IPS-20b (cell line): ENCODE measurements at regions not wholly inside any gene's neighbourhood (a gene's known extent, or its start where the extent isn't known, plus 50 kb on each side); places are given as distances from the start of the nearest gene placed in this dataset.

Experiments used
- H3K27ac ChIP-seq: one replicate; pipeline ENCODE4 v1.5.1; 2013; ENCODE audit warnings: low read length
- H3K27me3 ChIP-seq: 2 replicates; pipeline ENCODE4 v1.6.1; 2013; ENCODE audit warnings: mild to moderate bottlenecking, low read length, inconsistent platforms; ENCODE audit not compliant: insufficient read depth
- H3K36me3 ChIP-seq: 2 replicates; pipeline ENCODE4 v1.6.1; 2013; ENCODE audit warnings: low read depth, mild to moderate bottlenecking, inconsistent platforms, low read length, moderate library complexity; ENCODE audit not compliant: insufficient read depth
- H3K4me1 ChIP-seq: 2 replicates; pipeline ENCODE4 v1.6.1; 2013; ENCODE audit warnings: mild to moderate bottlenecking, control low read depth, inconsistent platforms, low read length, moderate library complexity; ENCODE audit not compliant: insufficient read depth
- H3K4me3 ChIP-seq: 2 replicates; pipeline ENCODE4 v1.5.1; 2013; ENCODE audit warnings: mild to moderate bottlenecking, low read length, inconsistent platforms
- H3K9ac ChIP-seq: 2 replicates; pipeline ENCODE4 v1.6.1; 2013; ENCODE audit warnings: low read depth, mild to moderate bottlenecking, inconsistent platforms, low read length, moderate library complexity
- H3K9me3 ChIP-seq: 2 replicates; pipeline ENCODE4 v1.6.1; 2013; ENCODE audit warnings: mild to moderate bottlenecking, low read depth, low read length, inconsistent platforms; ENCODE audit not compliant: insufficient read depth

DNA sequence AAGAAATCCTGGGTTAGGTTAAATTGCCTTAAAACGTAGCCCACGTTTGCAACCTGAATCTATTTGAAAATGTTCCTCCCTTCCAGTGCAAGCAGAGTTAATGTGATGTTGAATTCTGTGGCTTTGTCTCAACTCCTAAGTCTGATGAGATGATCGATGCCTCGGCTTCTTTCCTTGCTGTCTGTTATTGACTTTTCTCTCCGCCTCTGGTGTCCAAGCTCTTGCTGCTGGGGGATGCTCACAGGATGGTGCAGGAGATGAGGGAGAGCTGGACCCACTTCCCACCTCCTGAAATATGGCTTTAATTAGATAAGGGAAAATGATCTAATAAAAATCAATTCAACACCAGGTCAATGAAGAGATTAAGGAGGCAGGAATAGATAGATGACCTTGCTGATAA, 407.9 kb upstream of the RGMA start:
- H3K9me3 ChIP-seq, result no peaks in the 10 kb centered on the region
- H3K4me1 ChIP-seq, result peaks cover 18% of the 10 kb centered on the region
- H3K9ac ChIP-seq, result no peak overlapping the region
- no peaks in the 10 kb centered on the region for H3K36me3 ChIP-seq
- no peak overlapping the region for H3K4me3 ChIP-seq
- no peaks in the 10 kb centered on the region for H3K27me3 ChIP-seq
- H3K27ac ChIP-seq, result no peak overlapping the region

- Histone ChIP-seq H3K9ac (no peak overlapping the region; the same call in 1 of the 2 replicates), H3K27ac (no peak overlapping the region)
These were observed 407.0 kb upstream of the RGMA start for GRCh38 chr15:93495799-93496637.

GRCh38 chr15:93493172-93493571, 404.2 kb upstream of the RGMA start:
- Histone ChIP-seq H3K36me3 (no peaks in the 10 kb centered on the region), H3K4me3 (no peak overlapping the region), H3K27me3 (peaks cover 4% of the 10 kb centered on the region), H3K4me1 (peaks cover 15% of the 10 kb centered on the region), H3K9me3 (no peaks in the 10 kb centered on the region), H3K27ac (no peak overlapping the region), H3K9ac (no peak overlapping the region)

More at GRCh38 chr15:93495799-93496637, 407.0 kb upstream of the RGMA start:
- H3K27me3 ChIP-seq, result no peaks in the 10 kb centered on the region
- H3K36me3 ChIP-seq, result no peaks in the 10 kb centered on the region
- H3K4me1 ChIP-seq, result peaks cover 18% of the 10 kb centered on the region
- H3K4me3 ChIP-seq, result no peak overlapping the region
- no peaks in the 10 kb centered on the region for H3K9me3 ChIP-seq

GRCh38 chr15:93491291-93491690, 402.3 kb upstream of the RGMA start:
- H3K4me1 ChIP-seq, result peaks cover 2% of the 10 kb centered on the region
- H3K27ac ChIP-seq, result no peak overlapping the region
- no peak overlapping the region for H3K9ac ChIP-seq
- no peaks in the 10 kb centered on the region for H3K36me3 ChIP-seq
- H3K9me3 ChIP-seq, result no peaks in the 10 kb centered on the region
- no peak overlapping the region for H3K4me3 ChIP-seq
- H3K27me3 ChIP-seq, result peaks cover 4% of the 10 kb centered on the region

GRCh38 chr15:93488296-93488713, 399.3 kb upstream of the RGMA start:
- peaks cover 8% of the 10 kb centered on the region for H3K27me3 ChIP-seq
- H3K27ac ChIP-seq, result no peak overlapping the region
- H3K36me3 ChIP-seq, result no peaks in the 10 kb centered on the region
- H3K4me3 ChIP-seq, result no peak overlapping the region
- no peaks in the 10 kb centered on the region for H3K9me3 ChIP-seq
- no peaks in the 10 kb centered on the region for H3K4me1 ChIP-seq
- no peak overlapping the region for H3K9ac ChIP-seq

DNA sequence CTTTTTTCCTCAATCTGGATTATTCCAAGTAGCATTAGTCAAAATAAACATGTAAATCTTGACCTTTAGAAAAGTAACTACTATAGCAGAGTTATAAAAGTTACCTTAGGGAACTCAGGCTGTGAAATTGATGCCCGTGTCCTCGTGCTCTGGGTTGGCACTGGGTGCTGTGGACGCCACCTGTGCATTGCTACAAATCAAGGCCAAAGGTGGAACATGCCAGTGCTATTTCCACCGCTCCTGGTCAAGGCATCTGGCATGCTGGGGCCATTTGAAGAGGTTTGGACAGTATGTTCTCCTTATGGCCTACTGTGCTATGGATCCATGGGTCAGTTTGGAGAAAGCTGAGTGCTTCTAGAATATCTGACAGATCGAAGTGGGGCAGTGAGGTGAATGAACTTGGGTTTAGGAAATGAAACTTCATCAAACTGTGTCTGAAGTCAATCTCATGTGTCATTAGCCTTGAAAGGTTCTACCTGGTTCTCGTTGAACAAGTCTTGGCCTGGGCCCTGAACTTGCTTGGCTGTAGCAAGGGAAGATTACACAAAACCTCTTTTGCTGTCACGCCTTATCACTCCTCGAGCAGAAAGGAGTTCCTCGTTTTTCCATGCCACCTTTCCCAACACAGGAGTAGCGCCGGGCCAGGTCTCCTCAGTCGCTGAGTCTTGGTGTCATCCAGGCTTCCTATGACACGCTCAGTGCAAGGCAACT, 397.6 kb upstream of the RGMA start:
- Histone ChIP-seq H3K27me3 (peaks cover 8% of the 10 kb centered on the region), H3K4me1 (no peaks in the 10 kb centered on the region), H3K27ac (no peak overlapping the region), H3K4me3 (no peak overlapping the region), H3K9ac (no peak overlapping the region), H3K36me3 (no peaks in the 10 kb centered on the region), H3K9me3 (no peaks in the 10 kb centered on the region)

- Histone ChIP-seq H3K27me3 (peaks cover 8% of the 10 kb centered on the region), H3K9ac (no peak overlapping the region), H3K4me1 (no peaks in the 10 kb centered on the region), H3K36me3 (no peaks in the 10 kb centered on the region), H3K27ac (no peak overlapping the region), H3K9me3 (no peaks in the 10 kb centered on the region), H3K4me3 (no peak overlapping the region)
These were observed 396.7 kb upstream of the RGMA start for GRCh38 chr15:93485438-93486327.

GRCh38 chr15:93483923-93484322, 394.9 kb upstream of the RGMA start:
- Histone ChIP-seq H3K27me3 (peaks cover 12% of the 10 kb centered on the region; the same call in 1 of the 2 replicates), H3K36me3 (no peaks in the 10 kb centered on the region), H3K4me1 (peaks cover 5% of the 10 kb centered on the region; the same call in 1 of the 2 replicates), H3K9ac (no peak overlapping the region), H3K9me3 (no peaks in the 10 kb centered on the region), H3K27ac (no peak overlapping the region), H3K4me3 (no peak overlapping the region)

GRCh38 chr15:93482731-93483130, 393.7 kb upstream of the RGMA start:
- H3K9ac ChIP-seq, result no peak overlapping the region
- no peaks in the 10 kb centered on the region for H3K9me3 ChIP-seq
- H3K4me3 ChIP-seq, result no peak overlapping the region
- no peaks in the 10 kb centered on the region for H3K36me3 ChIP-seq
- peaks cover 14% of the 10 kb centered on the region; the same call in 1 of the 2 replicates for H3K27me3 ChIP-seq
- no peak overlapping the region for H3K27ac ChIP-seq
- H3K4me1 ChIP-seq, result peaks cover 16% of the 10 kb centered on the region

DNA sequence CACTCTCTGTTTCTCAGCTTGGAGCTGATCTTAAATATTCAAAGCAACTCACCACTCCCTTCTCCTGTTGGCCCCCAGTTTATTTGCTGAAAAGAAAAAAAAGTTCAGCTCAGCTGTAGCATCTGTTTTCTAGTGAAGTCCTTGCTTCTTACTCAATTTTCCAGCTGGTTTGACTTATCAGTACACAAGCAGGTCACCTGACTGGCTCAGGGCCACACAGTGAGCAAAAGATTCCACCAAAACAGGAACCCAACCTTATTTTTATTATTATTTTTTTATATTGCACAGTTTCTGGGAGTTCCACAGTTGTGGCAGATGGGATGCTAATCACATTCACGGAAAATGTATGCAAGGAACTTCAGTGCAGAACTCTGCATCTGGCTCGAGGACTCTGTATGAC, 390.7 kb upstream of the RGMA start:
- Histone ChIP-seq H3K36me3 (no peaks in the 10 kb centered on the region), H3K9ac (no peak overlapping the region), H3K4me1 (peaks cover 21% of the 10 kb centered on the region), H3K27me3 (peaks cover 11% of the 10 kb centered on the region; the same call in 1 of the 2 replicates), H3K27ac (no peak overlapping the region), H3K9me3 (no peaks in the 10 kb centered on the region), H3K4me3 (no peak overlapping the region)

DNA sequence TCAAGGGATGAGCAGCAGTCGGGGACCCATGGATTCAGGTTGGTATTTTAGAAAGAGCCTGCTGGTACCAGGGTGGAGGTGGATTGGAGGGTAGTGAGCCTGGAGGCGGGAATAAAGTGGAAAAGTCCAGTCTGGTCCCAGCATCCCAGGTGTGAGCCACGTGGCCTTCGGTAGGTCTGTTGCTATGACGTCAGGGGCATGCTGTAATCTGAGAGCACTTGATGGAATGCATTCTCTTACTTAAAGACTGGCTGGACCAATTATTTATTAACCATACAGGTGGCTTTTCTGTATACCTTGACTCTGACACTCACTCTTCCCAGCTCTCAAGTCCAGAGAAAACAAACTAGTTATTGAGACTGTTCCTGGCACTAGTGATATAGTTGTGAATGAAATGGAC, 389.9 kb upstream of the RGMA start:
- Histone ChIP-seq H3K4me1 (peaks cover 21% of the 10 kb centered on the region), H3K9ac (no peak overlapping the region), H3K27ac (no peak overlapping the region), H3K27me3 (peaks cover 10% of the 10 kb centered on the region; the same call in 1 of the 2 replicates), H3K4me3 (no peak overlapping the region), H3K9me3 (no peaks in the 10 kb centered on the region), H3K36me3 (no peaks in the 10 kb centered on the region)
